ENCODE measurements at regions not wholly inside any gene's neighbourhood (a gene's known extent, or its start where the extent isn't known, plus 50 kb on each side); places are given as distances from the start of the nearest gene placed in this dataset.
A peak's percentile ranks its signal among the peaks of the same experiment; 100 is the strongest.
"Not testable (repeated sequence)": the region's sequence is repeated elsewhere in the genome, so short reads cannot be mapped to it uniquely, and the experiment has no call there.

GRCh38 chr14:97029800-97030199 lies 232.6 kb downstream of the VRK1 start:
- no peak for DNase-seq

GRCh38 chr14:97031530-97031929 lies 234.3 kb downstream of the VRK1 start:
- DNase-seq: no peak

DNA sequence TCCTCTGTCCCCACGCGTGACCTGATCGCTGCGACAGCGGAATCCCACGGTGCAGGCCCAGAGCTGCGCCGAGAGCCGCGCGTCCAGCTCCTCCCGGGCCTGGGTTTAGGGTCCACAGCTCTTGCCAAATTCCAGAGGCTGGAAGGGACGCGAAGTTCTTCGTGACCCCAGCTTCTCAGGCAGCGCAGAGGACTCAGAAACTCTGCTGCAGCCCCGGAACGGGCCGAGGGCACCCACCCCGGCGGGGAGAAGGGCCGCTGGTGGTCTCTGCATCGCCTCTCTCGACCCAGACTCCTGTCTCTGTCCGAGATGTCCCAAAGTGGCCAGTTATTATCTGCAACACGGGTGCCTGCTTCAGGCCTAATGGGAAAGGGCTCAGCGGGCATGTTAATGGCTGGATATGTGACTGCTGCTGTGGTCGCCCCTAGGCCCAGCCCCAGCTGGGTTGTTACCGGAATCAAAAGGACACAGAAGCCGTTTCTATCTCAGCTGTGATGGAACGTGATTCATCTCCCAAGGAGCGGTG lies 236.4 kb downstream of the VRK1 start:
- no peak for DNase-seq

DNA sequence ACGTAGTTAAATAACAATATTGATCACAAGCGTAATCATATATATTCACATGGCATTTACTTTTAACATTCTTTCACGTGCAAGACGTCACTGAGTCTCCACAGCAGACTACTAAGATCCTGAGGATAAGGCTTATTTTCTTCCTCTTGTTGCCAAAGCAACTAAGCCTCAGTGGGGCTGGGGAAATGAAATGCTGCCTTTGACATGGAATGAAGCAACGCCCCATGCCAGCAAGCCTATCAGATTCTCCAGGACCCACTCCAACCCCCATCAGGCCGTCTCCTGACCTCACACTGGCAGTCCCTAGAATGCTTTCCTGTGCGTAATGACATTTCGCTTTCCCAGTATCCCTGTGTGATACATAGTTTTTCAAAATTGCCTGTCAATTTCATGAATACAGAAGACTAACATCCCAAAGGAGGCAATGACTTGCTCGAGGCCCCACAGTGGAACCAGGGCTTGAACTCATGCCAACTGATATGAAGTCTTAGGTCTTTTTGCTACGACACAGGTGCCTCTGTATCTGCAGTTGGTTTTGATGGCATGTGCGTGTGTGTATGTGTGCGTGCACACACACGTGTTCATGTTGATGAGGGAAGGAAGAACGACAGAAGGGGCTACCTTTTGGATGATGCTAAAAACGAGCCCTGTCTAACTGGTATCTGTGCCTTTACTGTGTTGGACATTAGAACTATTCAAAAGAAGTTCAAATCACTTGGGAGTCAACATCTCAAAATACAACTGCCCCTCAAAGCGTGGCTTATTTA lies 239.1 kb downstream of the VRK1 start:
- no peak for DNase-seq

DNA sequence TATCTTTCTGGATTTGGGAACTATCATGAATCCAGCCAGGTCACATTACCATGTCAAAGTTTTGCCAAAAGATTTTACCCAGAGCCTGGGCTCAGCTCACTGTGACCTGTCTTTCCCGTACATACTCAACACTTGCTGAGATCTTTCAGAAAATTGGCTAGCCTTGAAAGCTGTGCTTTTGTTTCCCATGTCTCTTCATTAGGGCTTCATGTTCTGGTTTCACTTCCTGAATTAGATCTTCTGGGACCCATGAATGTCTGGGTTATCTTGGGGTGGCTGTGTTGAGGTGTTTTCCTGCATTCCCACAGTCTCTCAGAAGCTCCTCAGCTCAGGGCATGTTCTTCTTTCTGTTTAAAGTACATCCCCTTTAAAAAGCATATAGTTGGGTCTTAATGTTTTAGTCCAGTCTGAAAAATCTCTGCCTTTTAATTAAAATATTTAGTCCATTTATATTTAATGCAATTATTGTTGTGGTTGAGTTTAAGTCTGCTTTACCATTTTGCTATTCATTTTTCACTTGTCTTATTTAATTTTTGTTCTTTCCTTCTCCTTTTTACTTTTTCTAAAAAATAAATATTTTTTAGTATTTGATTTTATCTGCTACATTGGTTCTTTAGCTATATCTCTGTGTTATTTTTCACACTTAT lies 242.7 kb downstream of the VRK1 start:
- DNase-seq: no peak

DNA sequence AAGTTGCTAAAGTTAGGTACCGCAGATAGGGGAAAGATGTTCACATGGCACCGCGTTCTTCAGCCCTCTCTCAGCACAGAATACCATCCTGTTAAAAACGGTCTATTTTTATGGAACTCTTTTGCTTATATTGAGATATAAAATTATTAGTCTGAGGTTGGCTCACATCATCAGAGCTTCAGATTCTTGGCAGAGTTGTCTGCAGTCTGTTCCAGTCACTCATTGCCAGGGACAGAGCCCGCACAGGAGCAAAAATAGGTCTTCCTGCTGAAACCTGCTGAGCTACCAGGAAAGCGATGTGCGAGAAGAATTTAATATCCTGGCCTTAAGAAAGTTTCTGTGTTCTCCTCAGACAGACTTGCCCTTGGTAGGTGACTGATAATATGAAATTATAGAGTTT lies 249.8 kb downstream of the VRK1 start:
- DNase-seq: peak; percentile 15

GRCh38 chr14:97052001-97052400 lies 254.8 kb downstream of the VRK1 start:
- no peak for DNase-seq

- no peak for DNase-seq
These were observed 256.8 kb downstream of the VRK1 start for GRCh38 chr14:97053941-97054340.

- DNase-seq: no peak
These were observed 258.2 kb downstream of the VRK1 start for GRCh38 chr14:97055355-97055754.

GRCh38 chr14:97056086-97056485 lies 258.9 kb downstream of the VRK1 start:
- no peak for DNase-seq

- no peak for DNase-seq
These were observed 260.3 kb downstream of the VRK1 start for GRCh38 chr14:97057238-97058073.

DNA sequence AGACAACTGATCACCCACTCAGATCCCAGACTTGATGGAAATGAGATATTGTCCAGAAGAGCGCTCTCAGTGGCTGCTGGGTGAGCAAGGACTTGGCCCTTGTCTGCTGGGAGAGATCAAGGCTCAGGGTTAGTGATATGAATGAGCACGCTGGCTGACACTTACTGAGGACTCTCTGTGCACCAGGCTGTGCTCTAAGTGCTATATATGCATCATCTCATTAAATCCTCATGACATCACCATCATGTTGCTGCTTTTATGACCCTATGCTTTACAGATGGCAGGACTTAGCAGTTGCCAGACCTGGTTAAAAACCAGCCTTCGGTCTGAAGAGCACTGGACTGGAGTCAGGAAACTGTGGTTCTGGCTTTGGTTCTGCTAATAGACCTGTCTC lies 260.9 kb downstream of the VRK1 start:
- DNase-seq: no peak

DNA sequence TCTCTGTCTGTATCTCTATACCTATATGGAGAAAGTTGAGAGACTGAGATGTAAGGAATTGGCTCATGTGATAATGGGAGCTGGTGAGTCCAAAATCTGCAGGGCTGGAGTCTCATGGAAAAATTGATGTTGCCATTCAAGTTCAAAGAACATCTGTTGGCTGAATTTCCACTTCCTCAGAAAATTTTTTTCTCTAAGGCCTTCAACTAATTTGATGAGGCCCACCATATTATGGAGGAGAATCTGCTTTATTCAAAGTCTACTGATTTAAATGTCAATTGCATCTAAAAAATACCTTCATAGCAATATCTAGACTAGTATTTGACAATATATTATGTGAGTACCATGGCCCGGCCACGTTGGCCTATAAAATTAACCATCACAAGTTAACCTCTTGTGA lies 261.4 kb downstream of the VRK1 start:
- no peak for DNase-seq

GRCh38 chr14:97061198-97061597 lies 264.0 kb downstream of the VRK1 start:
- no peak for DNase-seq

DNA sequence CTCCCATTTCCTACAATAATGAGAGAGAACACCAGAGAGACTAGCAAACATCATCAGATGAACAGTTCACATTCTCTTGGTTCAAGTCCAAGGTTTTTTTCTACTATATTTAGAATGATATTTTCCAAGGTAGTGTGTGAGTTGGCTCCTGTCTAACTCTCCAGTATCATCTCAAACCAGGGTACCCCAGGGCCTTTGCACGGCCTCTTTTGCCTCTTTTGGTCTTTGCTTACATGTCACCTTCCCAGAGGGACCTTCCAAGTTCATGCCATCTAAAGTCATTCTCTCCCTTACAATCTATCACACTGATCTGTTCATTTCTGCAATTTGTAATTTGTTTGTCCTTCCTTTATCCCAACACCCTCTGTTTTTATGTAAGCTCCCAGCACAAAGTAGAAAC lies 264.5 kb downstream of the VRK1 start:
- no peak for DNase-seq

- DNase-seq: no peak
These were observed 268.3 kb downstream of the VRK1 start for GRCh38 chr14:97065305-97066067.

- DNase-seq: no peak
These were observed 269.1 kb downstream of the VRK1 start for GRCh38 chr14:97066068-97066899.

DNA sequence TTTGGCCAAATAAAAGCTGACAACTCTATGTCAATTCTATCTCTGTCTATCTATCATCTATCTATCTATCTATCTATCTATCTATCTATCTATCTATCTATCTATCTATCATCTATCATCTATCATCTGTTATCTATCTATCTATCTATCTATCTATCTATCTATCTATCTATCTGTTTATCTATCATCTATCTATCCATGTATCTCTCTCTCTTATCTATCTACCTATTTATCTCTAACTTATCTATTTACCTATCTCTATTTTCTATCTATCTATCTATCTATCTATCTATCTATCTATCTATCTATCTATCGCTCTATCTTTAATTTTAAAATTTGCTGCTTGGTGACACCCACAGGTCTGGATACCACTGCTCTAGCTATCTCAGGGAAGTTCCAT lies 271.1 kb downstream of the VRK1 start:
- not testable (repeated sequence) for DNase-seq

- DNase-seq: no peak
These were observed 273.1 kb downstream of the VRK1 start for GRCh38 chr14:97070259-97070658.

GRCh38 chr14:97071177-97071576 lies 274.0 kb downstream of the VRK1 start:
- no peak for DNase-seq

GRCh38 chr14:97073622-97074021 lies 276.4 kb downstream of the VRK1 start:
- no peak for DNase-seq

Data from muscle of arm (tissue), 1 donor.